ENCODE measurements at regions not wholly inside any gene's neighbourhood (a gene's known extent, or its start where the extent isn't known, plus 50 kb on each side); places are given as distances from the start of the nearest gene placed in this dataset.

DNA sequence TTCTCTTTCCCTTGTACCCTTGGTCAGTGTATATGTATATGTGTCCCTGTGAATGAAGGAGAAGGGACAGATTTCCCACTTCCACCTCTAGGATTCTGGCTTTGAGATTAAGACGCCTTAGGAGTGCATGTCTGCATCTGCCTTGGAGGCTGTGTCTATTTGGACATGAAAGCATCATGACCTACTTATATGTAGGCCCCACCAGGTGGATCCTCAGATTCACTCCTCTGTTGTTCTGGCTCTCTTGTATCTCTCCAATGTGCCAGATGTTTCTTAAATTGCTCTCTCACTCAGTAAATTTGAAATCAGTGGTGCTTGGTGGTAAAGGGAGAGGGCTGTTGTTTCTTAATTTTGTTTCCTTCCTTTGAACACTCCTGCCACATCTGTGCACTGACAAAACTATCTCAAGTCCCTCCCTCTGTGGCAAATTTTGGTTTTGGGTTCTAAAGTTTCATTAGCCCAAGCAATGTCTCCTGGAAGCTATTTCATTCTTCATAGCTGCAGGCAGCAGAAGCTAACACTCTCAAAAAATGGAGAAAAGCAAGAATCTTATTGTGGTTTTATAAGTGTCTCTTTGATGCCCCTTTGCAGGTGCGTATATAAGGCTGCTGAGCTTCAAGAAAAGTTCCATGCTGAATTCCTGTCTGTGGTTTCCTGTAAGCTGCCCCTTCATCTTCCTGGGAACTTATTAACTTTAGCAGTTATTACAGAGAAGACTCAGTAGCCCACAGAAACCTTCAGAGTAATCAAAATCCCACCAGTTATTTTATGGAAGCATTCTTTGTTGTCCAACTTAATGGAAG is 179.7 kb upstream of the SETBP1 start:
- WGBS, 2 donors = 76 to 89% methylated on average over 2 of the region's 2 CpGs
- H3K4me3 ChIP-seq = no peak overlapping the region
- intact Hi-C loops (cut with DNase I; ENCODE audit: low total_unique reads) = no loop called here
- no peaks in the 10 kb centered on the region for H3K4me1 ChIP-seq
- TF ChIP-seq, protein P1, sequence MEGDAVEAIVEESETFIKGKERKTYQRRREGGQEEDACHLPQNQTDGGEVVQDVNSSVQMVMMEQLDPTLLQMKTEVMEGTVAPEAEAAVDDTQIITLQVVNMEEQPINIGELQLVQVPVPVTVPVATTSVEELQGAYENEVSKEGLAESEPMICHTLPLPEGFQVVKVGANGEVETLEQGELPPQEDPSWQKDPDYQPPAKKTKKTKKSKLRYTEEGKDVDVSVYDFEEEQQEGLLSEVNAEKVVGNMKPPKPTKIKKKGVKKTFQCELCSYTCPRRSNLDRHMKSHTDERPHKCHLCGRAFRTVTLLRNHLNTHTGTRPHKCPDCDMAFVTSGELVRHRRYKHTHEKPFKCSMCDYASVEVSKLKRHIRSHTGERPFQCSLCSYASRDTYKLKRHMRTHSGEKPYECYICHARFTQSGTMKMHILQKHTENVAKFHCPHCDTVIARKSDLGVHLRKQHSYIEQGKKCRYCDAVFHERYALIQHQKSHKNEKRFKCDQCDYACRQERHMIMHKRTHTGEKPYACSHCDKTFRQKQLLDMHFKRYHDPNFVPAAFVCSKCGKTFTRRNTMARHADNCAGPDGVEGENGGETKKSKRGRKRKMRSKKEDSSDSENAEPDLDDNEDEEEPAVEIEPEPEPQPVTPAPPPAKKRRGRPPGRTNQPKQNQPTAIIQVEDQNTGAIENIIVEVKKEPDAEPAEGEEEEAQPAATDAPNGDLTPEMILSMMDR (IDR thresholded peaks at IDR 0.05) = no peak
- no peak for TF ChIP-seq POLR2A (IDR thresholded peaks at IDR 0.05)
- no peak for DNase-seq
- H3K36me3 ChIP-seq (ENCODE audit: low read depth, missing control alignments) = no peaks in the 10 kb centered on the region
- no peak overlapping the region for H3K27ac ChIP-seq
- no peaks in the 10 kb centered on the region for H3K9me3 ChIP-seq
- no peaks in the 10 kb centered on the region for H3K27me3 ChIP-seq

DNA sequence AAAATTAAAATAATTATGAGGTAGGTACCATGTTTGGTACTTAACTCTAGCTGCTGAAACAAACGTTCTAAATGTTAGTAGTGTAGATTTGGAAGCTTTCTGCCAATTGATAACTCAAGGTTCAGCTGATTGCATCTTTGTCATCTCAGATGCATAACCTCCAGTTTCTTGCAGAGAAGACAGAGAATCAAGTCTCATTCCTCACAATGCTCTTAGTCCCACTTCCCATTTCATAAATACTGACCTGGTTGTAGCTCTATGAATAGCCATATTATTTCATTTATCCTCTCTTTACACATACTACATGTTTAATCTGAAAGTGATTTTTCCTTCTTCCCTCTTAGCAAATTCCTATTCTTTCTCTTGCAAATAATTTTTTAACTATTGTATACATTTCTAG is 178.5 kb upstream of the SETBP1 start:
- no peaks in the 10 kb centered on the region for H3K9me3 ChIP-seq
- DNase-seq = no peak
- H3K27ac ChIP-seq = no peak overlapping the region
- 69 to 75% methylated on average over 1 of the region's 1 CpG for WGBS, 2 donors
- H3K4me3 ChIP-seq = no peak overlapping the region
- no peaks in the 10 kb centered on the region for H3K27me3 ChIP-seq
- H3K36me3 ChIP-seq (ENCODE audit: low read depth, missing control alignments) = no peaks in the 10 kb centered on the region
- TF ChIP-seq, protein P1 (IDR thresholded peaks at IDR 0.05) = no peak
- no peak for TF ChIP-seq POLR2A (IDR thresholded peaks at IDR 0.05)
- no peaks in the 10 kb centered on the region for H3K4me1 ChIP-seq
- intact Hi-C loops (cut with DNase I; ENCODE audit: low total_unique reads) = no loop called here

DNA sequence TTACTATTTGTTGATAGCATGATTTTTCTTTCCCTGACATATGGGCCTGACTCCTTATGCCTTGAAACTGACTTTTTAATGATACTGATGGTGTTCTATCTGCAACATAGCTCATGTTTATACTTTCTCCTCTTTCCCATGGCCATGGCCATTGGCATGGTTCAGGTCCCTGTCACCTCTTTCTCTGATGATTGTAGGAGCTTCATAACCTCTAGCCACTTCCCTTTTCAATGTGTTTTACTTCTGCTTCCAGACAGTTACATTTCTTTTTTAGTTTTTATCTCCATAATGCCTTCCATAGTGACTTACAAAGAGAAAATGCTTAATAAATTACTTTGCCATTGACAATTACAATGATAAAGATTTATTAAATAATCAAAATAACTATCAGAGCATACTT is 177.9 kb upstream of the SETBP1 start:
- no peaks in the 10 kb centered on the region for H3K4me1 ChIP-seq
- intact Hi-C loops (cut with DNase I; ENCODE audit: low total_unique reads) = no loop called here
- DNase-seq = no peak
- no peak overlapping the region for H3K27ac ChIP-seq
- H3K9me3 ChIP-seq = no peaks in the 10 kb centered on the region
- no peaks in the 10 kb centered on the region for H3K27me3 ChIP-seq
- H3K4me3 ChIP-seq = no peak overlapping the region
- TF ChIP-seq, protein P1 (IDR thresholded peaks at IDR 0.05) = no peak
- TF ChIP-seq POLR2A (IDR thresholded peaks at IDR 0.05) = no peak
- H3K36me3 ChIP-seq (ENCODE audit: low read depth, missing control alignments) = no peaks in the 10 kb centered on the region

DNA sequence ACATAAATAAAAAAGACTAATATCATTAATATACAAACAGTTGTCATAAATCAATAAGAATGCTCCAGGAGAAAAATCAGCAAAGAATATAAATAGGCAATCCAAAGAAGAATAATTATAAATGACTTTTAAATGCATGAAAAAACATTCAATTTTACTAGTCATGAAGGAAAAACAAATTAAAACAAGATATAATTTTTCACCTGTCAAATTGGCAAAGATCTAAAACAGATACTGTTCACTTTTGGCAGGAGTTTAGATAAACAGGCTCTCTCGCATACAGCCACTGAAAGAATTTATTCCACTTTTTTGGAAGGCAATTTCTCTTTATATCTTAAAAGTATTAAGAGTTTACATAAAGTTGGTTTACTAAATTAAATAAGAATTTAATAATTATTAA is 176.8 kb upstream of the SETBP1 start:
- no peaks in the 10 kb centered on the region for H3K27me3 ChIP-seq
- intact Hi-C loops (cut with DNase I; ENCODE audit: low total_unique reads) = no loop called here
- no peaks in the 10 kb centered on the region for H3K36me3 ChIP-seq (ENCODE audit: low read depth, missing control alignments)
- WGBS, 2 donors = 88 to 89% methylated on average over 1 of the region's 1 CpG
- no peak for TF ChIP-seq POLR2A (IDR thresholded peaks at IDR 0.05)
- TF ChIP-seq, protein P1 (IDR thresholded peaks at IDR 0.05) = no peak
- H3K27ac ChIP-seq = no peak overlapping the region
- no peak overlapping the region for H3K4me3 ChIP-seq
- DNase-seq = no peak
- no peaks in the 10 kb centered on the region for H3K4me1 ChIP-seq
- no peaks in the 10 kb centered on the region for H3K9me3 ChIP-seq

DNA sequence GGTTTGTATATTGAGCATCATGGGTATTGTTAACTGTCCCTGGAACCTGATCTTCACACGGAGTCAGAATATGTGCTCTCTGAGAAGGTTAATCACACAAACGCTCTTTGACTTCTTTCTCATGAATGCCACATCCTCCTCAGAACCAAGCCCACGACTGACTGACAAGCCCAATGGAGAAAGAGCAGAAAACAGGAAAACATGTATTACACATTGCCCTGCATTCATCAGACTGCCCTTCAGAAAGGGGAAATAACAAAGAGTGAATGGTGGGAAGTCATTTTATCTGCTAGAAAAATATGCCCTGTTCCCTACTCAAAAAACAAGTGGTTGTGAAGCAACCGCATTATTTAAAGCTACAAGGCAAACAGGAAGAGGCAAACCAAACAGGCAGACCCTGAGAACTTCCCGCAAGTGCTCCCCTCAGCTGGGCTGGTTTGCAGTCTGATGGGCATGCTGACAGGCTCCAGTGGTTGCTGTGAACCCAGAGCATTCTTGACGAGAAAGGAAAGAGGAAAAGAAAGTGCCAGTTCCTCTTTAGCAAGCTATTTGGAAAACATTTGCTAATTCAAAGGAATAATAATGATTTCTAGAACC is 172.9 kb upstream of the SETBP1 start:
- no peak overlapping the region for H3K27ac ChIP-seq
- H3K9me3 ChIP-seq = no peaks in the 10 kb centered on the region
- no peak overlapping the region for H3K4me3 ChIP-seq
- intact Hi-C loops (cut with DNase I; ENCODE audit: low total_unique reads) = no loop called here
- peak; percentile 15 for DNase-seq
- no peaks in the 10 kb centered on the region for H3K4me1 ChIP-seq
- TF ChIP-seq, protein P1 (IDR thresholded peaks at IDR 0.05) = no peak
- no peak for TF ChIP-seq POLR2A (IDR thresholded peaks at IDR 0.05)
- no peaks in the 10 kb centered on the region for H3K36me3 ChIP-seq (ENCODE audit: low read depth, missing control alignments)
- no peaks in the 10 kb centered on the region for H3K27me3 ChIP-seq
- WGBS, 2 donors = 74 to 83% methylated on average over 6 of the region's 6 CpGs
